ENCODE measurements at regions not wholly inside any gene's neighbourhood (a gene's known extent, or its start where the extent isn't known, plus 50 kb on each side); places are given as distances from the start of the nearest gene placed in this dataset.

DNA sequence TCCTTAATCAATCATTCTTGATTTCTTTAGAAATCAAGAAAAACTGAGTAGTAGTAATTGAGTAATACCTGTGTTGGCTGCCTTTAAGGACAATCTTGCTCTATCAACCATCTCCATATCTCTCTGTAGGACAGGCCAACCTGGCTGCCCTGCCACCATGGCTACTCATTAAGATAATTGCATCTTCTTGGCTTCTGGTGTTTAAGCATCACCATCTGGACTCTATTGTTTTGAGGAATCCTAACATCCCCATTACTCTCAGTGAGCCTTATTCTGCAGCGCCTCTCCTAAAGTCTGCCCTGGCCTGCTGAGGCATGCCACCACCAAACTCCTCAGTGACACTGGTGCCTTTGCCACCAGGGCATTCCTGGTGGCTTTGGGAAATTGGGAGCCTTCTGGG lies 442.6 kb upstream of the ZNF507 start:
- no peak for TF ChIP-seq CTCF (conservative IDR thresholded peaks at IDR 0.05)
- H3K27ac ChIP-seq = no peak overlapping the region

GRCh38 chr19:31903979-31904378 lies 441.4 kb upstream of the ZNF507 start:
- TF ChIP-seq CTCF (conservative IDR thresholded peaks at IDR 0.05) = no peak
- no peak overlapping the region for H3K27ac ChIP-seq

GRCh38 chr19:31906111-31906871 lies 439.1 kb upstream of the ZNF507 start:
- no peak overlapping the region for H3K27ac ChIP-seq
- no peak for TF ChIP-seq CTCF (conservative IDR thresholded peaks at IDR 0.05)

- H3K27ac ChIP-seq = no peak overlapping the region
- no peak for TF ChIP-seq CTCF (conservative IDR thresholded peaks at IDR 0.05)
These were observed 437.7 kb upstream of the ZNF507 start for GRCh38 chr19:31907661-31908060.

- H3K27ac ChIP-seq = no peak overlapping the region
- no peak for TF ChIP-seq CTCF (conservative IDR thresholded peaks at IDR 0.05)
These were observed 437.3 kb upstream of the ZNF507 start for GRCh38 chr19:31908080-31908479.

- no peak for TF ChIP-seq CTCF (conservative IDR thresholded peaks at IDR 0.05)
- H3K27ac ChIP-seq = no peak overlapping the region
These were observed 436.7 kb upstream of the ZNF507 start for GRCh38 chr19:31908496-31909225.

DNA sequence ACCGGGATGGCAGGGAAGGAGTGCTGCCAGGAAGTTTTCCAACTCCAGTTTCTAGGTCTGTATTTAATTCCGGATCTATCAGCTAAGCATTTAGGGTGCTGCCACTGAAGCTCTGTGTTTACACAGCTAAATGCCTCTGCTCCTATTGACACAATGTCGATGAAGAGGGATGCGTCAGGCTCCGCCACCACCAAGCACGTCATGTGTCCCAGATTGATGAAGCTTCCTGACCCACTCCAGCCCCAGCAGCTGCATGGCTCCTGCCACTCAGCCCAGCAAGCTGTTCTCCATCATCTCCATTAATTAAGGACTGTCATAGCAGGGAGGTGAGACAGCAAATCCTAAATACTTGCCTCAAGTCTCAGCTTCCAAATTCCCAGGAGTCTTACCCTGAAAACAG lies 435.2 kb upstream of the ZNF507 start:
- no peak for TF ChIP-seq CTCF (conservative IDR thresholded peaks at IDR 0.05)
- no peak overlapping the region for H3K27ac ChIP-seq
